ENCODE measurements at regions not wholly inside any gene's neighbourhood (a gene's known extent, or its start where the extent isn't known, plus 50 kb on each side); places are given as distances from the start of the nearest gene placed in this dataset.

DNA sequence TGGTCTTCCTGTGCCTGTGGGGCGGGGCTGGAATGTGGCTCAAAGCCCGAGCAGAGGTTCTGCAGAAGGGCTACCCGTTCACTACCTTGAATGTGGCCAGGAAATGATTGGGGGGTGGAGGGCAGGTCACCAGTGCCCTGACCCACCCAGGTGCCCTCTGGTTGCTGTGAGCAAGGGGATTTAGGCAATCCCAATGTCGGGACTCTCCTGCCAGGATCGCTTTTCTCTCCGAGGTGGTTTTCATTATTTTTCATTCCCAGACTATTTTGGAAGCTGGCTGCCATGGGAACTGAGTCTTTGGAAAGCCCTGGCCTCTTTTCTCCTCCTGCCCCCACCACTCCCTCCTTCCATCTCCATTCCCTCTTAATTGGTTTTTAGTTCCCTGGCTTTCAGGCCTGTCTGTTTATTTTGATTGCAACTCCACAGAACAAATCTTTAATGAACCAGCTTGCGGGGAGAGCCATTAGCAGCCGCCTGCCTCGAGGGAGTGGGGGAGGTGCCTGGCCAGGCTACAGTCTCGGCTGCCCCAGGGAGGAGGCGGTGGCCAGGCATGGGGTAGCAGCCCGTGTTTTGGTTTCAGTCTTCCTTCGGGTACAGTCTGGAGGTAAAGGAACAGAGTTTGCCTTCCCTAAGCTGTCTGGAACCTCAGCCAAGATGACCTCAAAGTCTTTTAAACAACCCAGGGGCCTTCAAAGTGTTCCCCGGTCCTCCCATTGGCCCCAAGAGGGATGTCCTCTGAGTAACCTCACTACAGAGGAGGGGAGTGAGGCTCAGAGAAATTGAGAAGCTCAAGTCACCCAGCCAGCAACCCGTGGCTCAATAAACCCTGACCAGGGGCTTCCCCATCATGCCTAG is 114.4 kb upstream of the HAAO start:
- peak in 35 of 56 donors; percentile 6 to 73 (median 36) for DNase-seq

DNA sequence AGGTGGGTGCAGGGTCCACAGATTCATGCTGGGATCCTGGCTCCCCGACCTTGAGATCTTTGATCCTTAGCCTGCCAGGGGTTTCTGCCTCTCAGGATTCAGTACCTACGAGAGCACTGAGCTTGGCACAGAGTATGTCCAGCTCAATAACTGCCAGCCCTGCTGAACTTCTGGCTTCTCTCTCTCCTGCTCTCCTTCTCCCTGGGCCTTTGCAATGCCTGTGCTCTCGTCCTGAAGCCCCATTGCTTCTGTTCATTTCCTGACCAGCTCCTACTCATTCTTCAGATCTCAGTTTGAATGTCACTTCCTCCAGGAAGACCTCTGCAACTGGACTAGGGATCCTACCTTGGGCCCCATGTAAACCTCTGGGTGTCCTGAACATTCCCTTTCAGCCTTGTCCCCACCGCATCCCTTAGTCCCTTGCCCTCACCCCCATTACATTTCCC is 113.8 kb upstream of the HAAO start:
- no peak for DNase-seq

DNA sequence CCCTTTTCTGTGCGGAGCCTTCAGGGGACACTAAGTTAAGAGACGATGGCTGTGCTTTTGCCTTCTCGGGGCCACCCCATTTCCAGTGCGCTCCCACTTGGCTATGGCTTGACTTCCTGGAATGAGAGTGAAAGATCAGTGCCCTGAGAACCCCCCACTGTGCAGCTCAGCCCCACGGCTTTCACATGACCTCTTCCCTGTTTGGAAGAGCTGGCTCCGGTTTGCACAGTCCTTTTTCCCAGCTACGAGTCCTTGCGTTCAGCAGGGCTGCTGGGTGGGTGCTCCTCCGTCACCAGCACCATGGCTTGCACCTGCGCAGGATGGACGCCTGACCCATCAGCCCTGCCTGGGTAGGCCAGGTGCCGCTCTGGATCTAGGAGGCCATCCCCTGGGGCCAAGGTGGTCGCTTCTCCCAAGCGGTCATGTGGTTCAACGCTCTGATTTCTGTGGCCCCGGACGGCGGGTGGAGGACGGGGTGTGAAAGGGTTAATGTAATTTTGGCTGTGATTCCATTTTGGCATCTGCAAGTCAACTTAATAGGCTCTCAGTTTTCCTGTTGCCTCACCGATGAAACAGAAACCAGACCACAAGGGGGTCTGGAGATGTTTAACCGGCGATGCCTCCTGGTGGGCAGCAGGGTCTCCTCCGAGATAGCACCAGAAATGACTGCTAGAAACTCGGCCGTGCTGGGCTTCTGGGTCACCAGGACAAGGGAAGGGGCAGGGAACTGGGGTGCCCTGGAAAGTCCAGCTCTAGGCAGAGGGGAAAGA is 113.1 kb upstream of the HAAO start:
- no peak for DNase-seq

DNA sequence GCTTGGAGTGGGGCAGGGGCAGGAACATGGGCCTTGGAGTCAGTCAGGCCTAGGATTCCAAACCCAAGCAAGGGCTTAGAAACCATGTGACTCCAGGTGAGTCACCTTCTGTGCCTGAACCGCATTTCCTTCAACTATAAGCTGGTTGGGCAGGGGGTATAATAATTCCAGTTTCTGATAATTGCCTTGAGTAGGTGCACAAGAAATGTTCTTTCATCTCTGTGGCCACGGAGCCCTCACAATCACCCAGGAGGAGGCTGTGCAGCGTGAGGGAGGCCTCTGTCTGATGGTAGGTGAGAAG is 112.1 kb upstream of the HAAO start:
- no peak for DNase-seq

DNA sequence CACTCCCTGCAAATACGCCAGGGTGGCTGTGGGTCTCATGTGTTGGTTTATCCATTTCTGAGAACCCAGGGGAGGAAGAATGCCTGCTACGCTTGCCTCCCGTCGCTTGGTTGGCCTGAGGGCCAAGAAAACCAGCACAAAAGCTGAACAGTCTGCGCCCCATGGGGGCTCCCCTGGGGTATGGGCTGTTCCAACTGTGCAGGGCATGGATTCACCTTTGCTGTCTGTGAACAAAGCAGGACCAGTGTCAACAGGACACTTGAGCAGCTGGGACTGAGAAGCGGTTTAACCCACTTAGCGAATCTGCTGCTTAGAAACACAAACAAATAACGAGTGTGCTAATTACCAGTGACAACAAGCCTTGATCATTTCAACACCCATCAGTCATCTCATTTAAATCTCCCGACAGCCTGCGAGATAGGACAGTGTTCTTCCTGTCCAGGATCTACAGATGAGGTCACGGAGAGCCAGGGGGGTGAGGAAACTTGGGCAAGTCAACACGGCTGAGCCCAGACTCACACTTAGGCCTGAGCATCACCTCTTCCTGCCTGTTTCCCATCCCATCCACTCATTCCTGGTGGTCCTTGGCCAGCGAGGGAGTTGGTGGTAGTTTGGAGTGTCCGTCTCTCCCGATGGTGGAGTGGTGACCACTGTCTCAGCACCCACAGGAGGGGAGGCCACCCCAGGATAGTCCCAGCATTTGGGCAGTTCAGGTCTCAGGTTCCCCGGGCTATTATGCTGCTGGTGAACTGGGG is 111.6 kb upstream of the HAAO start:
- no peak for DNase-seq

DNA sequence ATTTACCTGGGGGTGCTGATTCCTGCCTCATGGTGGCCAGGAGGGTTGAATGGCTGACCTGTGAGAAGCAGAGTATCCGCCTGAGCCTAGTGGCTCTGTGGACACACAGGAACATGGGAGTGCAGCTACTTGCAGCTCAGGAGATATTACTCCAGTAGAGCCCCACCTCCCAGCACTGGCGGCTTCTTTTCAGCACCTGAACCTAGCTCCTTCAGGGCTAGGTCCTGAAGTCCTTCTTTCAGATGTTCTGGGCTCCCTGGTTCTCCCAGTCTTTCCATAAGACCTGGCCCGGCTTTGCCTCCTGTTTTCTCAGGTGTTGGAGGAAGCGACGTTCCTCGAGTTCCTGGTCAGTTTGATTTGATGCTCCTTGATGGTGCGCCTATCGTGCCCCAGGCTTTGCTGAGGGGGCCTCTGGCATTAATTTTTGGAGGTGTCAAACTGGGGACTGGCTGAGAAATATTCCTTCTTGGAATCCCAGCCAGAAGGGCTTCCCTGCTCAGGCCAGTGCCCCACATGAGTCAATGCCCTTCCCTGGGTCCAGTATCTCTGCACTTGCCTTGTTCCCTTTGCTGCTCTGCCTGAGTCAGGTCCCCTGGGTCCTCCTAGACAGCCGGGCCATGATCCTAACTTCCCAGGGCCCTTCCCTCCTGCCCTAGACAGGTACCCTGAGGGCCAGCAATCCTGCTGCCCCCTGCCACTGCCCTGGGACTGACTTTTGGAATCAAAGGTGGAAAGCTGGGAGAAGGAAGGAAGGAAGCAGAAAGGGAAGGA is 110.7 kb upstream of the HAAO start:
- no peak for DNase-seq

DNA sequence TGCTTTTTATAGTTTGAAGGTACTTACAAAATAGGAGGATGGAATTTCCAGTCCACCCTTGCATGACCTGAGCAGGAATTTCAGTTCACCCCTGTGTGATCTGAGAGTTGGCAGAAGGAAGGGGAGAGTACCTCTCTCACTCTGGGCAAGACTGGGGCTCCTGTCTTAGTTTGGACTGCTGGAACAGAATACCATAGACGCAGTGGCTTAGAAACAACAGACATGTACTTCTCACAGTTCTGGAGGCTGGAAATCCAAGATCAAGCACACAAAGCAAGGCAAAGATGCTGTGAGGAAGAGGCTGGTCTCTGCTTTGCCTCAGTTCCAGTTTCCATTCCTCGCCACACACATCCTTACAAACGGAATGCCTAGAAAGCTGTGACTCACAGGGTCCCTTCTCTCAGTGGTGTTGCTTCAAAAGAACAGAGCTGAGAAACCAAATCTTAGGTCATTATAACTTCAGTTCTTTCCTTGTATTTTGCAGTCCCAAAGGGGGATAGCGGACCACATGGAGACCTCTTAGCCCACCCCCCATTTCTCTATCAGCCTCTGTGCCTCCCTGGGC is 108.8 kb upstream of the HAAO start:
- DNase-seq: no peak

DNA sequence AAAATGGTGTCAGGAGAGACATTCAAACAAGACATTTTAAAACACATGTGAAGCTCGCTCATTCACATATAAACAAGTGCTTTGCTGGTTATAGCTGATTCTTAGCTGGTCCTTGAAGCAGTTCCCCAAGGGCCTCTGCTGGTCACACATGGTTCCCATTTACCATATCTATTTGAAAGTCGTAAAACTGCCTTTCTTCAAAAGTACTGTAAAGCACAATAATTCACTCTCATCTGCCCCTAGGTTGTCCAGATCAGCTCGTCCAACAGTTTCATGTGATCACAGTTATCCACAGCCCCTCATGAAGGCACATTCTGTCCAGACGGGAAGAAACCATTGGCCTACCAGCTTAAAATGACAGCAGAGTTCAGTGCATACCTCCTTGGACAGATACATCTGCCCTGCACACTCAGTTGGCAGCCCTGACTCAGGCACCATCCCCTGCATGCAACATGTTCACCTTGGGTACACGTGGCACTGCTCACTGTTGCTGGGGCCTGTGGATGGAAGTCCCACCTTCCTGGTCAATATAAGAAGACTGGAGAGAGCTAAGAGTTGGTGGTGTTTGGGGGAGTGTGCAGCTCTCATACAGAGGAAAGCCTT is 108.0 kb upstream of the HAAO start:
- DNase-seq: no peak

DNA sequence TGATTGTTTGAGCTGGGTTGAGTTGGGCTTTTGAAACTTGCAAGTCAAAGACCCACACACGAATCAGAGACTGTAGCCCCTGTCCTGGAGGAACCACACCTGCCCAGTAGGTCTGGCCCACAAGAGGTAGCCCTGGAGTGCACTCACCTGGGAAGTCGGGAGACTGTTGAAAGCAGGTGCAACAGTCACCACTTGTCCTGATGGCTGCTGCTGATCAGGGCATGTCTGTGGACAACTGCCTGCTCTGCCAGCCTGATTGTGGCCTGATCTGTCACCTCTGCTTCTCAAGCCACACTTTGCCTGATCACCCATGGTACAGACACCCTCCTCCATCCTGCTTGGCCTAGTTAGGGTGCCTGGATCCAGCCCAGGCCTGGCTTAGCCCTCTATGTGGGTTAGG is 105.0 kb upstream of the HAAO start:
- DNase-seq: no peak

DNA sequence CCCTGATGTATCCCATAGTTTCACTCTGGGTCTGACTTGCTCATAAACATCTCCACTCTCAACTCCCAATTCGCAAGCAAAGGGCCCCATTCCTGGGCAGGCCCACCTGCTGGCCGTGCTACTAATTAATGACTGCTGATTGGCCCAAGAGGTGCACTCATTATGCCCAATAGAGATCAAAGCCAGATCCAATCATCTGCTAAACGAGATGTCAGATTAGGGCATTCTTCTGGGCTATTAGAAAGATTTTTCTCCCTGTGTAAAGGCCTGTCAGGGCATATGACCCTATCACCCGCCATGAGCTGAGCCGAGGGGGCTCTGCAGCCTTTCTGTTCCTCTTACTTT is 103.4 kb upstream of the HAAO start:
- no peak for DNase-seq

DNA sequence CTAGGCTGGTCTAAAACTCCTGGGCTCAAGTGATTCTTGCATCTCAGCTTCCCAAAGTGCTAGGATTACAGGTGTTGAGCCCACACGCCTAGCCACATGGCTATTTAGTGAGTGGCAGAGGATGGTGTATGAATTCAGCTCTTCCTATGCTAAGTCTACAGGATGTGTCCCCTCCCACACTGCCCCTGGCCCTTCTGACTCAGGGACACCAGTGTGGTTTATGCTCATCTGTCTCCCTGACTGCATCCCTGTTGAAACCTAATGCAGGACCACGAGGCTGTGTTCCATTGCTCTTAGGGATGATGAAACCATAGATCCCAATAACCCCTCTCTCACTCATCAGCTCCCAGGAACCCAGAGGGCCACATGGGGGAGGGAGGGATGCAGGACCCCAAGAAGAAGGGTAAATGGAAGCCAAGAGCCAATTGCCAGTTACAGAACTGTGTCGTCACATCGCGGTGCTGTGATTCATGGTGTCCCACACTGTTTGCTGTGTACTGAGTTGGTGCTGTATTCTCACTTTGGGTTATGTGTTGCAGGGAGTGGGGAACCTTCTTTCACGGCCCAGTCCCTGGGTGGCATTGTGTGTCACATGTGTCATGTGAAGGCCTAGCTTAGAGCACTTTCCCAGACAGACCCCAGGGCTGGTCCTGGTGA is 102.9 kb upstream of the HAAO start:
- DNase-seq: no peak

DNA sequence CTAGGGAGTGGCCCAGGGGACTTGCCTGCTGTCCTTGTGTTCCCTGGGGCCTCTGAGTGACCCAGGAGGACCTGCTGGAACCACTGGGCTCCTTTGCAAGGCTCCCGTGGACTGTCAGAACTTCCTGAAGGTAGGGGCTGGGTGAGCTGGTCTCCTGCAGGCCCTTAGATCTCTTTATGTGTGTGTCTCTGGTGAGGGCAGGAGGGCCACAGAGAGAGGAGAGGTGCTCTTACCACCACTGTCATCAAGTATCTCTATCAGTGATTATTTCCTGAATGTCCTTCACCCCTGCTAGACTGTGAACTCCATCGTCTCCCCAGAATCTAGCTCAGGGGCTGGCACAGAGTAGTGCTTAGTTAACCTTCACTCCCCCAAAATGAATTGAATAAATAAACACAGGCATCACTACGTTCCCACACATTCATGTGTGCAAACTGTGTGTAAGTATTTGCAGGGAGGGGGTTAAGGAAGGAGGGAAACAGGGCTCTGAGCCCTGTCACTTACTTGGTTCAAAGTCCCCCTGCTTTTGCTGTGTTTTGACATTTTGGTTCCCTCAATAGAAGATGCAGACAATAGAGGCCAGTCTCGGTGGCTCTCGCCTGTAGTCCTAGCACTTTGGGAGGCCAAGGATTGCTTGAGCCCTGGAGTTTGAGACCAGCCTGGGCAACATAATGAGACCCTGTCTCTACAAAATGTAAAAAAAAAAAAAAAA is 100.8 kb upstream of the HAAO start:
- no peak for DNase-seq

DNA sequence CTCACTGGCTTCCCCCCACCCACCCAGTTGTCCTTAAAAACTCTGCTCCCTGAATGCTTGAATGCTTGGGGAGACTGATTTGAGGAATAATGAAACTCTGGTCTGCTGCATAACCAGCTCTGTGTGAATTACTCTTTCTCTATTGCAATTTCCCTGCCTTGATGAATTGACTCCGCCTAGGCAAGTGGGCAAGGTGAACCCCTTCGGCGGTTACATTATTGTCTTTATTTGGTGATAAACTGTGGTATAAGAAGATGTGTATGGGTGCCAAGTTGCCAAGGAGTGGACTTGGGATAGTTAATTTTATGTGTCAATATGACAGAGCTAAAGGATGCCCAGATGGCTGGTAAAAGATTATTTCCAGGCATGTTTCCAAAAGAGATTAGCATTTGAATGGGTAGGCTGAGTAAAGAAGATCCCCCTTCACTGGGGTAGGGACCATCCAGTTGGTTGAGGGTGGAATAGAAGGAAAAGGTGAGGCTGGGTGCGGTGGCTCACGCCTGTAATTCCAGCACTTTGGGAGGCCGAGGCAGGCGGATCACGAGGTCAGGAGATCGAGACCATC is 98.5 kb upstream of the HAAO start:
- DNase-seq: no peak

DNA sequence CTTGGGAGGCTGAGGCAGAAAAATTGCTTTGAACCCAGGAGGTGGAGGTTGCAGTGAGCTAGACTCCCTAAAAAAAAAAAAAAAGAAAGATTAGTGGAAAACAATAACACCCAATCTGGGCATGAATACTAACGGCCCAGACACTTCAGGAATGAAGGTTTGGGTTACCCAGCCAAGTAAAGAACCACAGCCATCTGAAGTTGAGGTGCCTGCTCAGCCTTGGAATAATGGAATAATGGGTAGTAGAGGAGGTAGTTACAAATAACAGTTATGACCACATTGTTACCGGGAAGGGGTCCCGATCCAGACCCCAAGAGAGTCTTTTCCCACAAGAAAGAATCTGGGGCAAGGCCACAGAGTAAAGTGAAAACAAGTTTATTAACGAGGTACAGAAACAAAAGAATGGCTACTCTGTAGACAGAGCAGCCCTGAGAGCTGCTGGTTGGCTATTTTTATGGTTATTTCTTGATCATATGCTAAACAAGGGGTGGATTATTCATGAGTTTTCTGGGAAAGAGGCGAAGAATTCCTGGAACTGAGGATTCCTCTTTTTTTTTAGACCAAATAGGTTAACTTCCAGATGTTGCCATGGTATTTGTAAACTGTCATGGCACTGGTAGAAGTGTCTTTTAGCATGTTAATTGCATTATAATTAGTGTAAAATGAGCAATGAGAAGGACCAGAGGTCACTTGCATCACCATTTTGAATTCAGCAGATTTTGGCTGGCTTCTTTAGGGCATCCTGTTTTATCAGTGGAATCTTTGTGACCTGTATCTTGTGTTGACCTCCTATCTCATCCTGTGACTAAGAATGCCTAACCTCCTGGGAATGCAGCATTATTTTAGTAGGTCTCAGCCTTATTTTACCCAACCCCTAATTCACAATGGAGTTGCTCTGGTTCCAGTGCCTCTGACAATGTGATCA is 96.2 kb upstream of the HAAO start:
- DNase-seq: no peak

DNA sequence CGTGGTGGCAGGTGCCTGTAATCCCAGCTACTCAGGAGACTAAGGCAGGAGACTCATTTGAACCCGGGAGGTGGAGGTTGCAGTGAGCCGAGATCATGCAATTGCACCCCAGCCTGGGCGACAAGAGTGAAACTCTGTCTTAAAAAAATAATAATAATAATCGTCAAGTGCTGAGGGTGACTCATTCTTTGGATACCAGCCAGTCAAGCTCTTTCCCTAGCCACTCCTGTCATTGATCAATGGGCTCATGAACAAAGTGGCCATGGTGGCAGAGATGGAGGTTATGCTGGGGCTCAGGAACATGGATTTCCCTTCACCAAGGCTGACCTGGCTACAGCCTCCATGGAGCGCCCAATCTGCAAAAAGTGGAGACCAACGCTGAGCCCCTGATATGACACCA is 94.5 kb upstream of the HAAO start:
- DNase-seq: no peak

DNA sequence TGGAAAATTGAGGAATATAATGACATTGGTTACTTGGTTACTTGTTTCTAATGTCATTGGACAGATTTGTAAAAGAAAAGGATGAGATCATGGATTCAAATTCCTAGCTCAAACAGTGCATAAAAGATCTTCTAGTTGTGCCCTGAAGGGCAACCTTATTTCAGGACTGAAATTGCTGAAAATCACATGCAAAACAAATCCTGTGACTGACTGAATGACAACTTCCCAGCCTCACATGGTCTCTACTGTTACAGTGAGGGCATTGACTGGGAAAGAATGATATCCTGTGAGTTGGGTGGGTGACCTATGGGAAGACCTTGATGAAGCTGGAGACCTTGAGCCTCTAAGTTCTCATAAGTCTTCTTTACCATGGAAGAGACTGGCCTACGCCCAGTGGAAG is 90.4 kb upstream of the HAAO start:
- no peak for DNase-seq

DNA sequence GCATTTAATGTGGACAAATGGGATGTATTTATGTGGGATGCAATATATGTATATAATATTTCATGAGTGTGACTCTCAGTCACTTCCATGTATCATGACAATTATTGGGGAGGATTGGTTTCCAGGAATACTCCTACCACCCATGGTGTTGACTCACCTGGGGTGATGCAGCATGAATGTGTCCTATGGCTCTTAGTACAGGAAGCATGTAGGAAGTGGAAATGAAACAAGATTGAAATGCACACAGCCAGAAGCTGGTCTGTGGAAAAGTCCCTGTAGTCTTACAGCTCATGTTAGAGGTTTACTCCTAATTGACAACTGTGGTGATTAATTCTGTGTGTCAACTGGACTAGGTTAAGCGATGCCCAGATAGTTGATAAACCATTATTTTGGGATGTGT is 89.3 kb upstream of the HAAO start:
- DNase-seq: no peak

Data from nucleus accumbens (tissue), 56 donors.